Tibial nerve (tissue), 4 donors: ENCODE measurements at regions not wholly inside any gene's neighbourhood (a gene's known extent, or its start where the extent isn't known, plus 50 kb on each side); places are given as distances from the start of the nearest gene placed in this dataset.

Source experiments
- DNase-seq, 2 donors: peaks; one replicate each; pipeline ENCODE4 v3.0.0-alpha.2; 2019; ENCODE audit warnings: low spot score in 2 of 2
- H3K27ac ChIP-seq, 4 donors: fragments of 200-600 bp; sonication (generic) in 3 of 4; one replicate each; pipeline ENCODE4 v1.5.1; 2017 to 2019; ENCODE audit warnings: mild to moderate bottlenecking in 1 of 4
- H3K27me3 ChIP-seq, 2 donors: fragments of 200-600 bp; sonication (generic) in 1 of 2; one replicate each; pipeline versions ENCODE4 v1.5.1 to v1.6.0; 2017 to 2019
- H3K36me3 ChIP-seq, 3 donors: fragments of 200-600 bp; sonication (generic); one replicate each; pipeline ENCODE4 v1.5.1; 2018 to 2019
- H3K4me1 ChIP-seq, 4 donors: fragments of 200-600 bp; sonication (generic) in 3 of 4; one replicate each; pipeline ENCODE4 v1.5.1; 2017 to 2019
- H3K4me3 ChIP-seq, 4 donors: fragments of 200-600 bp; sonication (generic) in 3 of 4; one replicate each; pipeline ENCODE4 v1.5.1; 2017 to 2019; ENCODE audit warnings: mild to moderate bottlenecking in 1 of 4, moderate library complexity in 1 of 4
- H3K9me3 ChIP-seq, 4 donors: fragments of 200-600 bp; sonication (generic) in 3 of 4; one replicate each; pipeline ENCODE4 v1.5.1; 2017 to 2019
- CTCF ChIP-seq, 5 experiments: fragments of 200-600 bp in 3 of 5; fragments of 450-650 bp in 2 of 5; sonication (generic) in 3 of 5; IDR thresholded peaks; one replicate each; pipeline ENCODE4 v1.5.1; 2016 to 2019; ENCODE audit warnings: antibody characterized with exemption in 5 of 5, mild to moderate bottlenecking in 3 of 5, moderate library complexity in 2 of 5
- EP300 ChIP-seq, 2 donors: sonication (generic); formaldehyde crosslinking; IDR thresholded peaks; one replicate each; pipeline ENCODE4 v1.6.1; 2017; ENCODE audit warnings: antibody characterized with exemption in 2 of 2, mild to moderate bottlenecking in 1 of 2
- POLR2A ChIP-seq, 2 donors: fragments of 450-650 bp; IDR thresholded peaks; one replicate each; pipeline ENCODE4 v1.6.1; 2017; ENCODE audit warnings: antibody characterized with exemption in 2 of 2, mild to moderate bottlenecking in 2 of 2, moderate library complexity in 2 of 2
- WGBS, 2 donors: methylation state at CpG; one replicate each; pipeline ENCODE4 v1.1.5; 2018; 5-methylcytosine and 5-hydroxymethylcytosine counted together

GRCh38 chr3:110583373-110583935 lies 488.2 kb upstream of the NECTIN3 start:
- Histone ChIP-seq H3K27me3 (no peaks in the 10 kb centered on the region), H3K27ac (no peak overlapping the region), H3K9me3 (no peaks in the 10 kb centered on the region), H3K4me3 (no peak overlapping the region), H3K36me3 (no peaks in the 10 kb centered on the region), H3K4me1 (no peaks in the 10 kb centered on the region)
- 46 to 63% methylated on average over 3 of the region's 3 CpGs for WGBS, 2 donors
- no peak for TF ChIP-seq CTCF (IDR thresholded peaks at IDR 0.05)
- DNase-seq: no peak

- no peaks in the 10 kb centered on the region for H3K4me1 ChIP-seq
- no peaks in the 10 kb centered on the region for H3K27me3 ChIP-seq
- TF ChIP-seq CTCF (IDR thresholded peaks at IDR 0.05) (no peak), POLR2A (IDR thresholded peaks at IDR 0.05) (no peak), EP300 (IDR thresholded peaks at IDR 0.05) (no peak)
- DNase-seq: no peak
- no peak overlapping the region for H3K4me3 ChIP-seq
- H3K27ac ChIP-seq: no peak overlapping the region
- no peaks in the 10 kb centered on the region for H3K9me3 ChIP-seq
- 54 to 55% methylated on average over 3 of the region's 3 CpGs for WGBS, 2 donors
- no peaks in the 10 kb centered on the region for H3K36me3 ChIP-seq
Observed at GRCh38 chr3:110588906-110589305, 482.7 kb upstream of the NECTIN3 start.

- H3K27me3 ChIP-seq: no peaks in the 10 kb centered on the region
- no peaks in the 10 kb centered on the region for H3K4me1 ChIP-seq
- H3K4me3 ChIP-seq: no peak overlapping the region
- H3K27ac ChIP-seq: no peak overlapping the region
- no peak for DNase-seq
- no peaks in the 10 kb centered on the region for H3K36me3 ChIP-seq
- H3K9me3 ChIP-seq: peaks cover 0 to 3% (median 0%) of the 10 kb centered on the region in 4 donors
- TF ChIP-seq POLR2A (IDR thresholded peaks at IDR 0.05) (no peak), CTCF (IDR thresholded peaks at IDR 0.05) (no peak), EP300 (IDR thresholded peaks at IDR 0.05) (no peak)
Observed at GRCh38 chr3:110589341-110589740, 482.3 kb upstream of the NECTIN3 start.

- Histone ChIP-seq H3K27ac (no peak overlapping the region), H3K4me1 (no peaks in the 10 kb centered on the region), H3K27me3 (no peaks in the 10 kb centered on the region), H3K9me3 (peaks cover 0 to 17% (median 0%) of the 10 kb centered on the region in 4 donors), H3K4me3 (no peak overlapping the region), H3K36me3 (no peaks in the 10 kb centered on the region)
- no peak for DNase-seq
- TF ChIP-seq POLR2A (IDR thresholded peaks at IDR 0.05) (no peak), CTCF (IDR thresholded peaks at IDR 0.05) (no peak), EP300 (IDR thresholded peaks at IDR 0.05) (no peak)
Observed at GRCh38 chr3:110593749-110594148, 477.9 kb upstream of the NECTIN3 start.

GRCh38 chr3:110598847-110599490 lies 472.6 kb upstream of the NECTIN3 start:
- TF ChIP-seq EP300 (IDR thresholded peaks at IDR 0.05) (no peak), CTCF (IDR thresholded peaks at IDR 0.05) (no peak), POLR2A (IDR thresholded peaks at IDR 0.05) (no peak)
- Histone ChIP-seq H3K36me3 (no peaks in the 10 kb centered on the region), H3K4me3 (no peak overlapping the region)

More at GRCh38 chr3:110598847-110599490, 472.6 kb upstream of the NECTIN3 start:
- H3K27me3 ChIP-seq: no peaks in the 10 kb centered on the region
- H3K9me3 ChIP-seq: peaks cover 0 to 17% (median 0%) of the 10 kb centered on the region in 4 donors
- no peaks in the 10 kb centered on the region for H3K4me1 ChIP-seq
- H3K27ac ChIP-seq: no peak overlapping the region
- no peak for DNase-seq
